Testis (tissue), 2 donors: ENCODE measurements at regions not wholly inside any gene's neighbourhood (a gene's known extent, or its start where the extent isn't known, plus 50 kb on each side); places are given as distances from the start of the nearest gene placed in this dataset.
"Not testable (repeated sequence)": the region's sequence is repeated elsewhere in the genome, so short reads cannot be mapped to it uniquely, and the experiment has no call there.

Experiments
- DNase-seq: peaks from one replicate; pipeline ENCODE4 v3.0.0-alpha.2; 2019
- H3K27ac ChIP-seq, 2 donors: fragments of 200-600 bp; sonication (generic); one replicate each; pipeline ENCODE4 v1.5.1; 2019
- H3K27me3 ChIP-seq: fragments of 200-600 bp; sonication (generic); one replicate; pipeline ENCODE4 v1.5.1; 2019
- H3K36me3 ChIP-seq: fragments of 200-600 bp; sonication (generic); one replicate; pipeline ENCODE4 v1.5.1; 2017; ENCODE audit warnings: low read depth; ENCODE audit errors: missing control alignments
- H3K4me1 ChIP-seq: fragments of 200-600 bp; sonication (generic); one replicate; pipeline ENCODE4 v1.5.1; 2019
- H3K4me3 ChIP-seq, 2 donors: fragments of 200-600 bp; sonication (generic); one replicate each; pipeline ENCODE4 v1.5.1; 2017 to 2019
- H3K9me3 ChIP-seq: fragments of 200-600 bp; sonication (generic); one replicate; pipeline ENCODE4 v1.5.1; 2017
- POLR2A ChIP-seq: fragments of 450-650 bp; IDR thresholded peaks from one replicate; pipeline ENCODE4 v1.6.1; 2017; ENCODE audit warnings: antibody characterized with exemption, mild to moderate bottlenecking, moderate library complexity
- WGBS, 2 donors: methylation state at CpG; one replicate each; pipeline ENCODE4 v1.1.5; 2018; 5-methylcytosine and 5-hydroxymethylcytosine counted together
- intact Hi-C: fragments of 100-400 bp; cut with DNase I; formaldehyde crosslinking; loops from one replicate; pipeline ENCODE4 v1.15.1; 2023; ENCODE audit warnings: low total_unique reads
- TF ChIP-seq, protein P1 (sequence below), 3 experiments: fragments of 450-650 bp in 2 of 3; fragments of 200-600 bp in 1 of 3; sonication (generic) in 1 of 3; IDR thresholded peaks; one replicate each; pipeline ENCODE4 v1.5.1; 2016 to 2019; ENCODE audit warnings: antibody characterized with exemption in 3 of 3, mild to moderate bottlenecking in 2 of 3, moderate library complexity in 1 of 3

DNA sequence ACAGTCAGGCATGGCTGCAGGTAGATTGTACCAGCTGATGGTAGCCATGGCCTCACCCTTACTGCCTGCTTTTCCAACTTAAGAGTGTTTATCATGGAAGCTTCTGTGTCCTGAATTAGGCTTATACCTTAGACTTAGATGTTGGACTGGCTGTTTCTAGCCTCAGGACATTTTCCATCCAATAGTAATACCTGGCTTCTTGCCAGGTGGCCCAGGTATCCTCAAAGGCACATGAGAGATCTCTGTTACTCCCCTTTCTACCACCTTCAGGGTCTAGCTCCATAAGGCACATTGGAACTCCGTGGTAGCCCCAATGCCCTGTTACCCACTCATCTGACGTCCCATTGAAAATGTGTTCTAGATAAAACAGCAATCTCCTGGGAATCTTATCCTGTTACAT lies 407.5 kb downstream of the SPRY2 start:
- intact Hi-C loops, result no loop called here
- no peaks in the 10 kb centered on the region for H3K9me3 ChIP-seq
- TF ChIP-seq, protein P1, sequence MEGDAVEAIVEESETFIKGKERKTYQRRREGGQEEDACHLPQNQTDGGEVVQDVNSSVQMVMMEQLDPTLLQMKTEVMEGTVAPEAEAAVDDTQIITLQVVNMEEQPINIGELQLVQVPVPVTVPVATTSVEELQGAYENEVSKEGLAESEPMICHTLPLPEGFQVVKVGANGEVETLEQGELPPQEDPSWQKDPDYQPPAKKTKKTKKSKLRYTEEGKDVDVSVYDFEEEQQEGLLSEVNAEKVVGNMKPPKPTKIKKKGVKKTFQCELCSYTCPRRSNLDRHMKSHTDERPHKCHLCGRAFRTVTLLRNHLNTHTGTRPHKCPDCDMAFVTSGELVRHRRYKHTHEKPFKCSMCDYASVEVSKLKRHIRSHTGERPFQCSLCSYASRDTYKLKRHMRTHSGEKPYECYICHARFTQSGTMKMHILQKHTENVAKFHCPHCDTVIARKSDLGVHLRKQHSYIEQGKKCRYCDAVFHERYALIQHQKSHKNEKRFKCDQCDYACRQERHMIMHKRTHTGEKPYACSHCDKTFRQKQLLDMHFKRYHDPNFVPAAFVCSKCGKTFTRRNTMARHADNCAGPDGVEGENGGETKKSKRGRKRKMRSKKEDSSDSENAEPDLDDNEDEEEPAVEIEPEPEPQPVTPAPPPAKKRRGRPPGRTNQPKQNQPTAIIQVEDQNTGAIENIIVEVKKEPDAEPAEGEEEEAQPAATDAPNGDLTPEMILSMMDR (IDR thresholded peaks at IDR 0.05), result no peak
- no peak for TF ChIP-seq POLR2A
- 87 to 90% methylated on average over 2 of the region's 2 CpGs for WGBS, 2 donors
- H3K27me3 ChIP-seq, result no peaks in the 10 kb centered on the region
- H3K27ac ChIP-seq, result no peak overlapping the region
- H3K4me1 ChIP-seq, result peaks cover 10% of the 10 kb centered on the region
- H3K4me3 ChIP-seq, result no peak overlapping the region
- DNase-seq, result no peak
- H3K36me3 ChIP-seq, result no peaks in the 10 kb centered on the region

DNA sequence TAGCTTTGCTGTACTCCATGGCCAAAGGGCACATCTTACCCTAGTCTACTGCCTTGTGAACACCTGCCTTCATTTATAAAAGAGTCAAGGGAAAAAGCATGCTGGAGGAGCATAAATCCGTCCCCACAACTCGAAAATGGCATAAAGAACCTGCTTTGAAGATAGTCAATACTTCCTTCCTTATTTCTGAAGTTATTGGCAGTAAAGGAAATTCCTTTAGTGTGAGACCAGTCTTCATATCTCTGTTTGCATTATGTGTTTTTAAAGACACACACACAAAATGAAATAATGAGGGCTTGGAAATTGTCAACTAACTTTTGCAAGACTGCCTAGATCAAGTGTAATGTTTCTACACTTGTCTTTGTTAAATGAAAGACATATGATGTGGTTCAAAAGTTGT lies 408.4 kb downstream of the SPRY2 start:
- intact Hi-C loops, result no loop called here
- Histone ChIP-seq H3K27ac (no peak overlapping the region), H3K4me3 (no peak overlapping the region), H3K27me3 (no peaks in the 10 kb centered on the region), H3K9me3 (no peaks in the 10 kb centered on the region), H3K36me3 (no peaks in the 10 kb centered on the region), H3K4me1 (peaks cover 10% of the 10 kb centered on the region)
- TF ChIP-seq POLR2A, result no peak
- TF ChIP-seq, protein P1 (IDR thresholded peaks at IDR 0.05), result no peak
- WGBS, 2 donors, result 59 to 62% methylated on average over 2 of the region's 2 CpGs
- no peak for DNase-seq

DNA sequence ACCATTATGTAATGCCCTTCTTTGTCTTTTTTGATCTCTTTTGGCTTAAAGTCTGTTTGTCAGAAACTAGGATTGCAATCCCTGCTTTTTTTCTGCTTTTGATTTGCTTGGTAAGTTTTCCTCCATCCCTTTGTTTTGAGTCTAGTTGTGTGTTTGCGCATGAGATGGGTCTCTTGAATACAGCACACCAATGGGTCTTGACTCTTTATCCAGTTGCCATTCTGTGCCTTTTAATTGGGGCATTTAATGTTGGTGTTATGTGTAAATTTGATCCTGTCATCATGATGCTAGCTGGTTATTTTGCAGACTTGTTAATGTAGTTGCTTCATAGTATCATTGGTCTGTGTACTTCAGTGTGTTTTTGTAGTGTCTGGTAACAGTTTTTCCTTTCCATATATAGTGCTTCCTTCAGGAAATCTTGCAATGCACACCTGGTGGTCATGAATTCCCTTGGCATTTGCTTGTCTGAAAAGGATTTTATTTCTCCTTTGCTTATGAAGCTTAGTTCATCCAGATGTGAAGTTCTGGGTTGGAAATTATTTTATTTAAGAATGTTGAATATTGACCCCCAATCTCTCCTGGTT lies 416.9 kb downstream of the SPRY2 start:
- intact Hi-C loops, H3K9me3 ChIP-seq, H3K27me3 ChIP-seq, H3K4me1 ChIP-seq, DNase-seq, H3K4me3 ChIP-seq, H3K36me3 ChIP-seq, H3K27ac ChIP-seq: not testable (repeated sequence)
- 100% methylated on average over 1 of the region's 1 CpG for WGBS, 2 donors

DNA sequence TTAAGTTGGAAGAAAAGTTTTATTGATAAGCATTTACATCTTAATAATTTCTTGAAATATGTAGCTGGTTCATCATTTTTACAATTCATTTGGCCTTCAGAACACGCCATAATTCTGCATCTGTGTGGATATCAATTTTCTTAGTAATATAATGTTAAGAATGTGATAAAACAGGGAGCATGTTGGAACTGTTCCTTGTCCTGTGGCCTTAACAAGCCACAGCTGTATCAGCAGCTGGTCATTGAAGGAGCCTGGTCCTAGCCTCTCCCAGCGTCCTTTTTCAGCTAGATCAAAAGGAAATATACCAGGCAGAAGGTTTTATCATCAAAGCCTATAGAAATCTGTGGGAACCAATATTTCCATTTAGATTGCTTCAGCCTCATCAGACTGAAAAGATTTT lies 421.8 kb downstream of the SPRY2 start:
- no peaks in the 10 kb centered on the region for H3K4me1 ChIP-seq
- no peak overlapping the region for H3K4me3 ChIP-seq
- H3K9me3 ChIP-seq, result no peaks in the 10 kb centered on the region
- H3K27ac ChIP-seq, result no peak overlapping the region
- WGBS, 2 donors, result 47% methylated on average over 2 of the region's 2 CpGs
- H3K27me3 ChIP-seq, result no peaks in the 10 kb centered on the region
- TF ChIP-seq, protein P1 (IDR thresholded peaks at IDR 0.05), result no peak
- TF ChIP-seq POLR2A, result no peak
- no peak for DNase-seq
- intact Hi-C loops, result no loop called here
- H3K36me3 ChIP-seq, result no peaks in the 10 kb centered on the region

DNA sequence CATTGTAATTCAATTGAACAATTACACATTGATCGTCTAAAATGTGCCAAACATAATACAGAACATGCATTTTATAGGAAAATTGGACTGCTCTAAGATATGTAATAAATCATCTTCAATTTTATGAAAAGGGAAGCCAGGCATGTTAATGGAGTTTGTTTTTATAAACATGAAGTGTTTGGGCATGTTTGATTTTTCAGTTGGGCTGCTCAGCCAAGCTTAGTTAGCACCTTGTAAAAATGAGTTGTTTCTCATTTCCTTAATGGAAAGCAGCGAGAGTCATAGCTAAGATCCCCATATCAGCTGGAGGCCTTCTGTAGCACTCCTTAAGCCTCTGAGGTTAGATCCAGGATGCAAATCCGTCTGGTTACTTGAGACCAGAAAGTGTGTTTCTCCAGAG lies 422.3 kb downstream of the SPRY2 start:
- no peak overlapping the region for H3K27ac ChIP-seq
- H3K36me3 ChIP-seq, result no peaks in the 10 kb centered on the region
- no peaks in the 10 kb centered on the region for H3K27me3 ChIP-seq
- H3K4me3 ChIP-seq, result no peak overlapping the region
- 63 to 73% methylated on average over 3 of the region's 3 CpGs for WGBS, 2 donors
- TF ChIP-seq POLR2A, result no peak
- TF ChIP-seq, protein P1 (IDR thresholded peaks at IDR 0.05), result no peak
- no peaks in the 10 kb centered on the region for H3K9me3 ChIP-seq
- DNase-seq, result no peak
- intact Hi-C loops, result no loop called here
- no peaks in the 10 kb centered on the region for H3K4me1 ChIP-seq
